Sigmoid colon (tissue), 6 donors: ENCODE measurements at regions not wholly inside any gene's neighbourhood (a gene's known extent, or its start where the extent isn't known, plus 50 kb on each side); places are given as distances from the start of the nearest gene placed in this dataset.
A peak's percentile ranks its signal among the peaks of the same experiment; 100 is the strongest.
"Not testable (repeated sequence)": the region's sequence is repeated elsewhere in the genome, so short reads cannot be mapped to it uniquely, and the experiment has no call there.

Experiments
- DNase-seq: peaks from one replicate; pipeline ENCODE4 v3.0.0-alpha.2; 2019
- H3K27ac ChIP-seq, 4 donors: fragments of 200-600 bp; sonication (generic); one replicate each; pipeline ENCODE4 v1.5.1; 2016 to 2019; ENCODE audit warnings: mild to moderate bottlenecking in 1 of 4
- H3K27me3 ChIP-seq, 3 donors: fragments of 200-600 bp; sonication (generic); one replicate each; pipeline ENCODE4 v1.5.1; 2019; ENCODE audit warnings: mild to moderate bottlenecking in 1 of 3
- H3K36me3 ChIP-seq, 4 donors: fragments of 200-600 bp; sonication (generic); one replicate each; pipeline ENCODE4 v1.5.1; 2016 to 2019
- H3K4me1 ChIP-seq, 4 donors: fragments of 200-600 bp; sonication (generic); one replicate each; pipeline ENCODE4 v1.5.1; 2017 to 2019
- H3K4me3 ChIP-seq, 4 donors: fragments of 200-600 bp; sonication (generic); one replicate each; pipeline ENCODE4 v1.5.1; 2017 to 2019; ENCODE audit warnings: mild to moderate bottlenecking in 2 of 4, moderate library complexity in 1 of 4
- H3K9me3 ChIP-seq, 4 donors: fragments of 200-600 bp in 3 of 4; sonication (generic) in 3 of 4; one replicate each; pipeline versions ENCODE4 v1.5.1 to v1.6.1; 2013 to 2019
- WGBS, 2 donors: extraction: QIAGEN DNeasy Blood & Tissue Kit; methylation state at CpG; one replicate each; pipeline ENCODE4 v1.1.7; 2013; 5-methylcytosine and 5-hydroxymethylcytosine counted together
- intact Hi-C: fragments of 100-400 bp; cut with DNase I; formaldehyde crosslinking; loops from one replicate; pipeline ENCODE4 v1.15.1; 2023
- donor health status: healthy with polysubstance abuse.
- donor health status: healthy.

DNA sequence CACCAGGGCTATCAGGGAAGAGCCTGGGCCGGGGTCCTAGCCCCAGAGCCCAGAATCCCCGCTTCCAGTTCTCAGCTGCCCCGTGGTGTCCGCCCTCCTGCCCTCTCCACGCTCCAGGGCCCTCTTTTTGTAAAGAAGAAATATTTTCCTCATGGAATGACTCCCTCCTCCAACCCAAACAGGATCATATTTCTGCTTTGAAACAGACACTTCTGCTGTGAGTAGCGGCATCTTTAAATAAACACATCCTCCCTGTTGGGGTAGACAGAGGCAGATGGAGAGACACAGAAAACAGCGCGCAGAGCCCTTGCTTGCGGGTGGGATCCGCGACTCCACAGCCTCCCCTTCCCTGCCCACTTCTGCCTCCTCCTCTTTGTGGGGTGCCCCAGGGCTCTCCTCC, 4384.7 kb upstream of the TPTE start:
- not testable (repeated sequence) for DNase-seq

DNA sequence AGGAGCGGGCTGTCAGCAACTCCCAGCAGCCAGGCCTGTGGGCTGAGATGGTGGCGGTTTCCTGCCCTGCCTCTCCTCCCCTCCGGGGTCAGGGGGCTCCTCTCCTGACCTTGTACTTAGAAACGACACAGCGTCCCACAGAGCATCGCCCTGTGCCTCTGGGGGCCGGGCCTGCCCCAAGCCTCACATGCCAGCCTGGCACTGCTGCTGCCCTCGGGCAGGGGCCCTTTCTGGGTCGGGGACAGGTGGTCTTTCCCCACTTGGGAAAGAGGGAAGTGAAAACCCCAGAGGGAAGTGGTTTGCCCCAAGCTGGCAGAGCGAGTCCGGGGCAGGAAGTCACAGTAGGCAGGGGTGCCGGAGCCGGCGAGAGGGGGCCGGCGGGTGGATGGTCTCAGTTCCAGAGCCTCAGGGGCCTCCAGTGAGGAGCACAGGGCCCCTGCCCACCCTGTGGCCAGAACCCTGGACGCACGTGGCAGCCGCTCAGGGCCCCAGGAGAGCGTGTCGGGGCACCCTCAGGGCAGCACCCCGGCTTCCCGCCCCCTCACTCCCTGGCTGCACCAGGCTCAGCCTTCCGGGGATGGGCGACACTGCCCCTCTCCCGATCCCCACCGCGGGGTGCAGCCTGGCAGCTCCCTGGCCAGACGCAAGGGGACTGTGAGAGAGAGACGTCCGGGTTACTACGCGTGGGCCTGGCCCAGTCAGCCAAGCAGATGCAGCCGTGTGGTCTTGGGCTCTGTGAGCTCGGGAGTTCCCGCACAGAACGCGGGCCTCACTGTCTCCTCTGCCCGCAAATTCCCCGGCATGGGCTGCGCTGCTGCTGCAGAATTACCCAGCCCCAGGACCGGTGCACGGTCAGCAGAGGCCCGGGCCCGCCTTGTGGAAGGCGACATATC, 4382.9 kb upstream of the TPTE start:
- intact Hi-C loops, H3K36me3 ChIP-seq, H3K27ac ChIP-seq, H3K27me3 ChIP-seq, H3K4me1 ChIP-seq, DNase-seq, H3K4me3 ChIP-seq, H3K9me3 ChIP-seq: not testable (repeated sequence)
- WGBS, 2 donors, result no CpG with 5 or more reads among the region's 46 CpGs

More for the DNA sequence above, 4384.7 kb upstream of the TPTE start:
- H3K9me3 ChIP-seq, H3K27me3 ChIP-seq, H3K27ac ChIP-seq, H3K36me3 ChIP-seq, H3K4me3 ChIP-seq, intact Hi-C loops, H3K4me1 ChIP-seq: not testable (repeated sequence)
- no CpG with 5 or more reads among the region's 11 CpGs for WGBS, 2 donors

DNA sequence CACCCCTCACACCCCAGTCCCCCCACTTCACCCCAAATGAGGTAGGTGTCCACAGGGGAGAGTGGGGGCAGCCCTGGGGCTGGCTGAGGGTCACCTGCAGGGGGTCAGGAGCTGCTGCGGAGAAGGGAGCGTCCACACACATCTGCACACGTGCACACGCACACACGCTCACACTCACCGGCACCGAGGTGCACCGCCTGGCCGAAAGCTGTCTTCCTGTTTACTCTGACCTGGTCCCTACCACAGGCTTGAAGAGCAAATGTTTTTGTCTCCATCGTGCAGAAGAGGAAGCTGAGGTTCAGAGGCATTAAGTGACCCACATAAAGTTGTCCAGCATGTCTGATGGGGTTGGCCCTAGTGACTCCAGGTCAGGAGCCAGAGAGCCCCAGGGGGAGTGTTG, 4382.1 kb upstream of the TPTE start:
- intact Hi-C loops, DNase-seq, H3K36me3 ChIP-seq, H3K27me3 ChIP-seq, H3K9me3 ChIP-seq, H3K27ac ChIP-seq, H3K4me3 ChIP-seq, H3K4me1 ChIP-seq: not testable (repeated sequence)
- no CpG with 5 or more reads among the region's 10 CpGs for WGBS, 2 donors

DNA sequence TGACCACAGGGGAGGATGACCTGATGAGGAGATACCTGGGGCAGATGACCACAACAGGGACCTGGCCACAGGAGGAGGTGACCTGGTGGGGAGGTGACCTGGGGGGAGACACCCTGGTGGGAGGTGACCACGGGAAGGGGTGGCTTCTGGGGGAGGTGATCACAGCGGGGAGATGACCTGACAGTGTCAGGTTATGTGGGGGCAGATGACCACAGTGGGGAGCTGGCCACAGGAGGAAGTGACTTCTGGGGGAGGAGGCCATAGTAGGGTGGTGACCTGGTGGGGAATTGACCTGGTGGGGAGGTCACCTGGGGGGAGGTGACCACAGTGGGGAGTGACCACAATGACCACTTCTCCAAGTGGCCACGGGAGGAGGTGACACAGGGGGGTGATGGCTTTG, 4381.5 kb upstream of the TPTE start:
- H3K4me3 ChIP-seq, DNase-seq, H3K27ac ChIP-seq, H3K36me3 ChIP-seq, H3K27me3 ChIP-seq, intact Hi-C loops, H3K4me1 ChIP-seq, H3K9me3 ChIP-seq: not testable (repeated sequence)
- no CpG with 5 or more reads among the region's 3 CpGs for WGBS, 2 donors

DNA sequence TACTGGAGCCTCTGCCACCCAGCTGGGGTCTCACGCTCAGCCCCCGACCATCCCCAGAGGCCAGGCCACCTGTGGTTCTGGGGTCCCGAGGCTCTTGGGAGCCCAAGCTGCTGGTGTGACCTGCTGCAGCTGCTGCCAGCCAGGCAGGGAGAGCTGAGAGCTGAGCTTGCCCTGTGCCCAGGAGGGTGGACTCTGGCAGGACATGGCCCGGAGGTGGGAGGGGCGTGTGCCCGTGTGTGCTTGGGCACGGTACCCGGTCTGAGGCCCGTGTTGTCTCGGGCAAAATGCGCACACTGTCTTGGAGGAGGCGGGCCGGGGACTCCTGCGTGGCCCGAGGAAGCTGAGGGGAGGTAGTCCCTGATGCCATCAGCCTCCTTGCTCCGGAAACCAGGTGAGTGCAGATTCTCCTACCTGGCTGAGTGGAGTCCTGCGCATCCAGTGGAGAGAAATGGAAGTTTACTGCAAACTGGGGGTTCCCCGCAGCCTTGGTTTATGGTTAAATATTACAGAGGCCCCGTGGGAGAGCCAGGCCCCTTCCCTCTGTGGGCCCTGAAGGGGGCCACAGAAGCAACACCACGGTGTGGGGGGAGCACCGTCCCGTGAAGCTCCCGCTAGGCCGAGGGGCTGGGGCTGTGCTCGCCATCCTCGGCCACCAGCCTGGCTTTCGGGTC, 4380.8 kb upstream of the TPTE start:
- H3K27ac ChIP-seq, H3K36me3 ChIP-seq, H3K27me3 ChIP-seq, intact Hi-C loops, DNase-seq, H3K4me3 ChIP-seq, H3K9me3 ChIP-seq, H3K4me1 ChIP-seq: not testable (repeated sequence)
- no CpG with 5 or more reads among the region's 27 CpGs for WGBS, 2 donors

DNA sequence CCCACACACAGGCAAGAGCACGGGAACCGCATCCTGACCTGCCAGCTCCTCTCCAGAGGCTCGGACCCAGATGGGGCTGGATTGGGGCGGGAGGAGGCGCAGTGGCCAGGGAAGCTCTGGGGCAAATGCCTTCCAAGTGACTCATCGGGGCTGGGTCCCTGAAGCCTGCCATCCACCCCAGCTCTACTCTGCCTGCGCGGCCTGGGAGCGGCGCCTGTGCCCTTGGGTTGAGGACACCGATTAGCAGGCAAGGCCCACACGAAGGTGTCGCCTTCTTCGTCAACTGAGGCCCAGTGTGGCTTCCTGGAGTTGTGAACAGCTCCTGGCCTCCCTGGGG, 4380.3 kb upstream of the TPTE start:
- no CpG with 5 or more reads among the region's 14 CpGs for WGBS, 2 donors
- DNase-seq, result not testable (repeated sequence)

DNA sequence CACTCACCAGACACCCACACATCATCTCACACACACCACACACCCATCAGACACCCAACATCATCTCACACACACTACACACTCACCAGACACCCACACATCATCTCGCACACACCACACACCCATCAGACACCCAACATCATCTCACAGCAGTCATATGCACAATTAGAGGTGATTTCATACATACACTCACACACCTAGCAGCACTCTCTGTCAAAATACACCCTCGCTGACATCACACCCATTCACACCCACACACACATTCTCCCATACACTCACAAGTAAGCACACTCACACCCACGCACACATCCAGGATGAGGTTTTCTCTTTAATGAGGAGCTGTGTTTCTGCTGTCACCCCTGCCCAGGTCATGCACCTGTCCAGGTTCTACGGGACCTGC, 4368.2 kb upstream of the TPTE start:
- intact Hi-C loops, H3K4me3 ChIP-seq, H3K4me1 ChIP-seq, H3K9me3 ChIP-seq, DNase-seq, H3K27me3 ChIP-seq, H3K36me3 ChIP-seq, H3K27ac ChIP-seq: not testable (repeated sequence)
- no CpG with 5 or more reads among the region's 4 CpGs for WGBS, 2 donors

More for the DNA sequence above, 4380.3 kb upstream of the TPTE start:
- H3K27me3 ChIP-seq, H3K27ac ChIP-seq, intact Hi-C loops, H3K4me3 ChIP-seq, H3K36me3 ChIP-seq, H3K4me1 ChIP-seq, H3K9me3 ChIP-seq: not testable (repeated sequence)

DNA sequence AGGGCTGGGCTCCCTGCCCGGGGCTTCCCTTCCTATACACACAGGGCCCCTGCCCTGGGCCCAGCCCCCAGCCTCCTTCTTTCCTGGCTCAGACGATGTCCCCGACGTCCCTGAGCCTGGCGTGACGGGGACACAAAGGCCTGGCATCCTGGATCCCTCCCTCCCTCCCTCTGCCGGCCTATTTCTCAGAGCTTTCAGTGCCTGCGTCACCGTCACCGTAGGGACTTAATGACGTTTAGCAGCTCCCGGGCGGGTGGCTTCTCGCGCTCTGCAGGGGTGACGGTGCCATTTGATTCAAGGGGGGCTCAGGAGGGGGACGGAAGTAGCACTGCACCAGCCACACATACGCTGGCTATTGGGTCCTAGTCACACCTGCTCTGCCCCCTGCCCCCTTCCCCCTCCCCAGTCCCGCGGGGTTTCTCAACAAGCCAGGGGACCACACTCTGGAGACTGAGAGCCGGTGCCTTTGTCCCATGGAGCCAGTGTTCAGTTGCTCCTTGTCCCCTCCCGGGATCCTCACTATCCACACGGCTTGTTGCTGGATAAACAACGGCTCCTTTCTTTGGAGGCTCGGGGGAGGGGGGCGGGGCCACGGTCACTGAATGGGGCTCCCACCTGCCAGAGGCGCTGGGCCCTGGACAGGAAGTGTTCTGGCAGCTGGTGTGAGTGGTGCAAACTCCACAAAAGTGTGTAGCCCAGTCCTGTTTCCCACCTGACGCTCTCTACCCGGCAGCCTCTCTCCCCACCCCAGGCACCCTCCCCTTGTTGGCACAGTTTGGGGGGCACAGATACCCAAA, 4366.7 kb upstream of the TPTE start:
- H3K36me3 ChIP-seq, intact Hi-C loops, H3K4me1 ChIP-seq, H3K9me3 ChIP-seq, DNase-seq, H3K27ac ChIP-seq, H3K27me3 ChIP-seq, H3K4me3 ChIP-seq: not testable (repeated sequence)
- 21 to 31% methylated on average over 3 to 7 of the region's 30 CpGs for WGBS, 2 donors

DNA sequence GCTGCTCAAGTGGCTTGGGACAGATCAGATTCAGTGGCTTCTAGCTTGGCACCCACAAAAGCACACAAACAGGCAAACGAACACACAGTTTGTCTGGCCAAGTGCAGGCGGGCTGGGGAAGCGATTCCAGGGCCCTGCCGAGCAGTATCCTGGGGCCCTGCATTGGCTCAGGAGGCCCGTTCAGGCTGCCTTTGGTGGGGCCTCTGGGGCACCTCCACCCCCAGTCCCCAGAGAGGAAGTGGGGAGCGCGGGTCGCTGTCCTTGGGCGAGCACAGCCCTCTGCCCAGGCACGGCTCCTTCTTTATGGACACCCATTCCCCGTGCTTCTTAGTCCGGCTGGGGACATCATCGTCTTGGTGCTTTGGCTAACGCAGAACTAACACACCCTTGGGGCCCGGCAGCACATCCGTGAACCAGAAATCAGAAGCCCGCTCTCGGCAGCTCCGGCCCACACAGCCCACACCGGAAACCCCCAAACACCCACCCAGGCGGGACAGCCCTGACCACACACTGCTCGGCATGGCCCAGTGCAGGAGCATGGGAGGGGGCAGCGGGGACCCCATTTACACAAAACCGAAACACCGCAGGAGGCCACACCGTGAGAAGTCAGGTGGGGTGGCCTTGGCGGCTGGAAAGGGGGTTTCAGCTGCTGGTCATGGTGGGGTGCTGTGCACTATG, 4364.5 kb upstream of the TPTE start:
- H3K4me1 ChIP-seq, DNase-seq, H3K36me3 ChIP-seq, H3K27me3 ChIP-seq, H3K27ac ChIP-seq, H3K9me3 ChIP-seq, H3K4me3 ChIP-seq, intact Hi-C loops: not testable (repeated sequence)
- WGBS, 2 donors, result 79 to 93% methylated on average over 5 of the region's 27 CpGs

DNA sequence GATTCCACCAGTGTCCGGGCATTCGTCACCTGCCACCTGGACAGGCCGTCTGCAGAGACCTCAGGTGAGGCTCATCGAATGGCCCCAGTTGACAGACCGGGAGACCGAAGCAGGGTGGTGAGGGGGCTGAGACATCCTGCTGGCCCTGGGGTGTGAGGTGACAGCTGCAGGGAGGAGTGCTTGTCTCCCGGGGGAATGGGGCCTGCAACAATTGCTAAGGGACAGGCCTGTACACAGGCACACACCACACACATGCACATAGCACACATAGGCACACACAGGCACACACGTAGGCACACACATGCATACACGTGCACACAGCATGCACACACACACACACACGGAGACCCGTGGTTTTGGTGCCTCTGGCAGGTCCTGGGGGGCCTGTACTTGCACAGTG, 4363.9 kb upstream of the TPTE start:
- H3K36me3 ChIP-seq, intact Hi-C loops: not testable (repeated sequence)

DNA sequence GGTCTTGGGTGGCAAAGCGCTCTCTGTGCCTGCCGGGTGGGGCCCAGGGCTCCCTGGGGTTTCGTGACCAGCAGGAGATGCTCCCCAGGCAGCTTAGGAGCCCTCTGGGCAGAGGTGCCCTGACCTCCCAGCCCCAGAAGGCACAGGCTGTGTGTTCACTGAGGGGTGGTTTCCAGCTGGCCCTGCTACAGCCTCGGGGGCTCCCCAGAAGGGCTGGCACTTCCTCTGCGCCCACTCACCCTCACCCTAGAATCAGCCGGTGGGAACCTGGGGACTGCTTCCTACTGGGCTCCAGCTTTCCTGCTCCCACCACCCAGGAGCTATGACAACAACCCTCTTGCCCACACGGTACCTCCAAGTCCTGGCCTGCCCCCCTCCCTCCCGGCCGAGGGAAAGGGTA, 4363.2 kb upstream of the TPTE start:
- WGBS, 2 donors, result 67 to 85% methylated on average over 1 to 4 of the region's 9 CpGs
- peak; percentile 13 for DNase-seq

More for the DNA sequence above, 4363.9 kb upstream of the TPTE start:
- not testable (repeated sequence) for DNase-seq, H3K27ac ChIP-seq, H3K27me3 ChIP-seq, H3K4me1 ChIP-seq, H3K4me3 ChIP-seq, H3K9me3 ChIP-seq
- 65 to 72% methylated on average over 4 of the region's 11 CpGs for WGBS, 2 donors

More for the DNA sequence above, 4363.2 kb upstream of the TPTE start:
- H3K4me1 ChIP-seq, H3K4me3 ChIP-seq, H3K27me3 ChIP-seq, H3K27ac ChIP-seq, intact Hi-C loops, H3K9me3 ChIP-seq, H3K36me3 ChIP-seq: not testable (repeated sequence)
